A673 (cell line): ENCODE measurements at regions not wholly inside any gene's neighbourhood (a gene's known extent, or its start where the extent isn't known, plus 50 kb on each side); places are given as distances from the start of the nearest gene placed in this dataset.

Source experiments
- BruUV-seq: library from RNA; stranded (reverse); fragments of 400-500 nt; replicated peaks from 2 replicates; lab custom pipeline; 2021; lab: Mats Ljungman, UMichigan
- CTCF ChIA-PET: fragments of 300-600 bp; sonication (Branson Sonifier 250); formaldehyde crosslinking; loops from one replicate; lab custom pipeline; 2022; ENCODE audit warnings: antibody characterized with exemption; lab: Charles Lee
- POLR2A ChIA-PET: fragments of 300-600 bp; sonication (Branson Sonifier 250); formaldehyde crosslinking; loops from one replicate; lab custom pipeline; 2022; ENCODE audit warnings: antibody characterized with exemption; ENCODE audit not compliant: low non-redundant PET; lab: Charles Lee
- DNase-seq: peaks from one replicate; pipeline ENCODE4 v3.0.0-alpha.2; 2015; ENCODE audit warnings: low spot score
- H3K27ac ChIP-seq: fragments of 200-600 bp; sonication (generic); 2 replicates; pipeline ENCODE4 v1.5.1; 2016; ENCODE audit warnings: mixed run types, low read depth, mild to moderate bottlenecking, mixed read lengths, antibody characterized with exemption, low read length; ENCODE audit not compliant: poor library complexity, severe bottlenecking
- H3K27me3 ChIP-seq: fragments of 200-600 bp; sonication (generic); replicated peaks from 2 replicates; pipeline ENCODE4 v1.6.1; 2017; ENCODE audit warnings: mixed run types, low read depth, mild to moderate bottlenecking, mixed read lengths, antibody characterized with exemption, low read length; ENCODE audit not compliant: insufficient read depth, poor library complexity
- H3K36me3 ChIP-seq: fragments of 200-600 bp; sonication (generic); 2 replicates; pipeline ENCODE4 v1.6.1; 2016; ENCODE audit warnings: mixed run types, mild to moderate bottlenecking, mixed read lengths, antibody characterized with exemption, low read length; ENCODE audit not compliant: insufficient read depth, poor library complexity, severe bottlenecking
- H3K4me1 ChIP-seq: fragments of 200-600 bp; sonication (generic); 2 replicates; pipeline ENCODE4 v1.6.1; 2017; ENCODE audit warnings: mixed run types, mild to moderate bottlenecking, mixed read lengths, antibody characterized with exemption, low read length; ENCODE audit not compliant: insufficient read depth, poor library complexity, severe bottlenecking
- H3K4me3 ChIP-seq: fragments of 200-600 bp; sonication (generic); 2 replicates; pipeline ENCODE4 v1.5.1; 2016; ENCODE audit warnings: low read depth, mixed run types, mild to moderate bottlenecking, mixed read lengths, low read length; ENCODE audit not compliant: poor library complexity, severe bottlenecking
- H3K9me3 ChIP-seq: fragments of 200-600 bp; sonication (generic); 2 replicates; pipeline ENCODE4 v1.6.1; 2016; ENCODE audit warnings: mixed run types, low read depth, mild to moderate bottlenecking, mixed read lengths, antibody characterized with exemption, low read length; ENCODE audit not compliant: poor library complexity, severe bottlenecking
- CTCF ChIP-seq: fragments of 300-800, 200-600 bp; sonication (generic); conservative IDR thresholded peaks from 2 replicates; pipeline ENCODE4 v1.5.1; 2017; ENCODE audit warnings: low read depth, mild to moderate bottlenecking, antibody characterized with exemption, low read length, moderate library complexity, mixed read lengths
- EZH2 ChIP-seq: fragments of 200-600 bp; sonication (generic); IDR thresholded peaks from 2 replicates; pipeline ENCODE4 v1.6.1; 2017; ENCODE audit warnings: borderline replicate concordance, low read depth, mild to moderate bottlenecking, mixed read lengths, antibody characterized with exemption, low read length; ENCODE audit not compliant: poor library complexity, severe bottlenecking
- intact Hi-C: fragments of 100-400 bp; cut with micrococcal nuclease; formaldehyde crosslinking; loops from one replicate; pipeline ENCODE4 v1.10.0; 2022; ENCODE audit not compliant: unreplicated experiment

- Histone ChIP-seq H3K4me3 (no peak overlapping the region), H3K27ac (no peak overlapping the region), H3K36me3 (no peaks in the 10 kb centered on the region), H3K4me1 (peaks cover 8% of the 10 kb centered on the region), H3K9me3 (no peaks in the 10 kb centered on the region), H3K27me3 (no peaks in the 10 kb centered on the region)
- no peak for DNase-seq
- TF ChIP-seq CTCF (no peak), EZH2 (no peak)
- ChIA-PET POLR2A (no interaction called here), CTCF (no interaction called here)
- intact Hi-C loops, result no loop called here
- no TSS peak for BruUV-seq
These were observed 125.8 kb upstream of the CXCL14 start for GRCh38 chr5:135704616-135705015.

GRCh38 chr5:135703016-135703550 is 124.3 kb upstream of the CXCL14 start:
- DNase-seq, result no peak
- H3K27me3 ChIP-seq, result no peaks in the 10 kb centered on the region
- no peaks in the 10 kb centered on the region for H3K36me3 ChIP-seq
- H3K4me3 ChIP-seq, result no peak overlapping the region
- no peak overlapping the region for H3K27ac ChIP-seq
- intact Hi-C loops, result no loop called here
- CTCF ChIA-PET, result no interaction called here
- no peak for TF ChIP-seq EZH2
- no peak for TF ChIP-seq CTCF
- POLR2A ChIA-PET, result no interaction called here
- BruUV-seq, result no TSS peak
- no peaks in the 10 kb centered on the region for H3K9me3 ChIP-seq
- H3K4me1 ChIP-seq, result no peaks in the 10 kb centered on the region

GRCh38 chr5:135702191-135702590 is 123.4 kb upstream of the CXCL14 start:
- Histone ChIP-seq H3K36me3 (no peaks in the 10 kb centered on the region), H3K27ac (no peak overlapping the region), H3K4me1 (no peaks in the 10 kb centered on the region), H3K9me3 (no peaks in the 10 kb centered on the region), H3K4me3 (no peak overlapping the region), H3K27me3 (no peaks in the 10 kb centered on the region)
- POLR2A ChIA-PET, result no interaction called here
- CTCF ChIA-PET, result no interaction called here
- intact Hi-C loops, result no loop called here
- DNase-seq, result no peak
- TF ChIP-seq EZH2 (no peak), CTCF (no peak)
- BruUV-seq, result no TSS peak
